Suprapubic skin (tissue), 4 donors: ENCODE measurements at regions not wholly inside any gene's neighbourhood (a gene's known extent, or its start where the extent isn't known, plus 50 kb on each side); places are given as distances from the start of the nearest gene placed in this dataset.

Experiments used
- CTCF ChIP-seq, 2 donors: fragments of 200-600 bp in 1 of 2; fragments of 450-650 bp in 1 of 2; sonication (generic) in 1 of 2; IDR thresholded peaks; one replicate each; pipeline ENCODE4 v1.5.1; 2016 to 2019; ENCODE audit warnings: antibody characterized with exemption in 2 of 2, mild to moderate bottlenecking in 1 of 2, moderate library complexity in 1 of 2
- POLR2A ChIP-seq, 2 donors: fragments of 450-650 bp; IDR thresholded peaks; one replicate each; pipeline ENCODE4 v1.6.1; 2017; ENCODE audit warnings: antibody characterized with exemption in 2 of 2, mild to moderate bottlenecking in 2 of 2, moderate library complexity in 2 of 2
- POLR2AphosphoS5 ChIP-seq, 3 donors: sonication (generic); formaldehyde crosslinking; IDR thresholded peaks; one replicate each; pipeline ENCODE4 v1.6.1; 2017; ENCODE audit warnings: antibody characterized with exemption in 3 of 3

GRCh38 chr16:72474501-72475123 is 302.7 kb upstream of the PMFBP1 start:
- TF ChIP-seq POLR2AphosphoS5 (IDR thresholded peaks at IDR 0.05) (no peak), POLR2A (IDR thresholded peaks at IDR 0.05) (no peak), CTCF (IDR thresholded peaks at IDR 0.05) (no peak)
